HEK293 (cell line): ENCODE measurements at regions not wholly inside any gene's neighbourhood (a gene's known extent, or its start where the extent isn't known, plus 50 kb on each side); places are given as distances from the start of the nearest gene placed in this dataset.

ENCODE experiments used
- CTCF ChIA-PET: fragments of 350-600 bp; formaldehyde crosslinking; extraction: SDS; loops from one replicate; lab custom pipeline; 2021; ENCODE audit warnings: antibody characterized with exemption; lab: Yijun Ruan, JAX
- POLR2A ChIA-PET: fragments of 300-600 bp; formaldehyde crosslinking; extraction: SDS; loops from one replicate; lab custom pipeline; 2020; ENCODE audit warnings: antibody characterized with exemption, inconsistent platforms; lab: Yijun Ruan, JAX
- H3K27ac ChIP-seq: fragments of 200-500 bp; sonication (Bioruptor generic); 2 replicates; pipeline ENCODE4 v1.5.1; 2014; ENCODE audit warnings: low read depth, low read length, control low read depth, inconsistent platforms; ENCODE audit errors: extremely low read depth
- H3K36me3 ChIP-seq, 2 experiments: fragments of 200-500 bp in 1 of 2; sonication (Bioruptor generic) in 1 of 2; 1 replicate in 1 of 2; 2 replicates in 1 of 2; pipeline ENCODE4 v1.5.1; 2014 to 2017; ENCODE audit warnings: inconsistent platforms in 2 of 2, low read length in 2 of 2; ENCODE audit not compliant: control insufficient read depth in 2 of 2, insufficient read depth in 1 of 2
- H3K4me1 ChIP-seq: fragments of 200-500 bp; sonication (Bioruptor generic); 2 replicates; pipeline ENCODE4 v1.5.1; 2014; ENCODE audit warnings: mild to moderate bottlenecking, low read length, inconsistent platforms; ENCODE audit not compliant: control insufficient read depth, insufficient read depth
- H3K4me3 ChIP-seq: 2 replicates; pipeline ENCODE4 v1.5.1; 2011; ENCODE audit warnings: low read depth, mild to moderate bottlenecking, control low read depth, low read length, moderate library complexity
- H3K9me3 ChIP-seq: fragments of 200-500 bp; sonication (Bioruptor generic); 2 replicates; pipeline ENCODE4 v1.5.1; 2014; ENCODE audit warnings: low read depth, low read length, inconsistent platforms; ENCODE audit not compliant: control insufficient read depth, insufficient read depth
- HIC1 ChIP-seq: fragments of 450-650 bp; formaldehyde crosslinking; IDR thresholded peaks from 2 replicates; pipeline ENCODE4 v1.5.1; 2016; ENCODE audit warnings: missing biosample characterization, missing genetic modification characterization
- KLF7 ChIP-seq: fragments of 450-650 bp; formaldehyde crosslinking; IDR thresholded peaks from 2 replicates; pipeline ENCODE4 v1.5.1; 2016; ENCODE audit warnings: missing biosample characterization, missing genetic modification characterization, borderline replicate concordance
- PATZ1 ChIP-seq: fragments of 450-650 bp; formaldehyde crosslinking; IDR thresholded peaks from 2 replicates; pipeline ENCODE4 v1.5.1; 2016; ENCODE audit warnings: missing biosample characterization, missing genetic modification characterization
- REPIN1 ChIP-seq: fragments of 450-650 bp; formaldehyde crosslinking; IDR thresholded peaks from 2 replicates; pipeline ENCODE4 v1.5.1; 2017; ENCODE audit warnings: missing biosample characterization, missing genetic modification characterization, low read depth
- SETDB1 ChIP-seq: IDR thresholded peaks from one replicate; pipeline ENCODE4 v1.6.1; 2017; ENCODE audit warnings: mild to moderate bottlenecking, low read length, moderate library complexity, mixed read lengths; ENCODE audit not compliant: insufficient read length
- TCF7L2 ChIP-seq: IDR thresholded peaks from 2 replicates; pipeline ENCODE4 v1.6.1; 2011; ENCODE audit warnings: low read depth, mild to moderate bottlenecking, inconsistent platforms, low read length, moderate library complexity, borderline replicate concordance
- TRIM28 ChIP-seq: IDR thresholded peaks from 2 replicates; pipeline ENCODE4 v1.6.1; 2011; ENCODE audit warnings: low read length, control low read depth, borderline replicate concordance
- ZNF148 ChIP-seq: fragments of 450-650 bp; formaldehyde crosslinking; IDR thresholded peaks from 2 replicates; pipeline ENCODE4 v1.5.0; 2017; ENCODE audit warnings: missing biosample characterization, missing genetic modification characterization, borderline replicate concordance
- ZNF174 ChIP-seq: fragments of 450-650 bp; formaldehyde crosslinking; IDR thresholded peaks from 2 replicates; pipeline ENCODE4 v1.5.0; 2017; ENCODE audit warnings: missing biosample characterization, mild to moderate bottlenecking, missing genetic modification characterization
- ZNF223 ChIP-seq: fragments of 450-650 bp; formaldehyde crosslinking; IDR thresholded peaks from 2 replicates; pipeline ENCODE4 v1.5.1; 2016; ENCODE audit warnings: missing biosample characterization, missing genetic modification characterization
- ZNF266 ChIP-seq: fragments of 450-650 bp; formaldehyde crosslinking; IDR thresholded peaks from 2 replicates; pipeline ENCODE4 v1.5.1; 2016; ENCODE audit warnings: missing biosample characterization, missing genetic modification characterization, low read depth
- ZNF416 ChIP-seq: fragments of 450-650 bp; formaldehyde crosslinking; IDR thresholded peaks from 2 replicates; pipeline ENCODE4 v1.5.1; 2016; ENCODE audit warnings: missing biosample characterization, missing genetic modification characterization
- ZNF426 ChIP-seq: fragments of 450-650 bp; formaldehyde crosslinking; IDR thresholded peaks from 2 replicates; pipeline ENCODE4 v1.5.1; 2017; ENCODE audit warnings: missing biosample characterization, missing genetic modification characterization, mild to moderate bottlenecking, inconsistent platforms, moderate library complexity
- ZNF433 ChIP-seq: fragments of 450-650 bp; formaldehyde crosslinking; IDR thresholded peaks from 2 replicates; pipeline ENCODE4 v1.5.1; 2016; ENCODE audit warnings: missing biosample characterization, missing genetic modification characterization, low read depth
- ZNF473 ChIP-seq: fragments of 450-650 bp; formaldehyde crosslinking; IDR thresholded peaks from 2 replicates; pipeline ENCODE4 v1.5.1; 2017; ENCODE audit warnings: missing biosample characterization, missing genetic modification characterization
- ZNF510 ChIP-seq: fragments of 450-650 bp; formaldehyde crosslinking; IDR thresholded peaks from 2 replicates; pipeline ENCODE4 v1.5.1; 2018; ENCODE audit warnings: mild to moderate bottlenecking, missing genetic modification characterization, missing biosample characterization; ENCODE audit not compliant: insufficient replicate concordance
- ZNF548 ChIP-seq: fragments of 450-650 bp; formaldehyde crosslinking; IDR thresholded peaks from 2 replicates; pipeline ENCODE4 v1.5.1; 2016; ENCODE audit warnings: missing biosample characterization, missing genetic modification characterization
- ZNF571 ChIP-seq: fragments of 450-650 bp; formaldehyde crosslinking; IDR thresholded peaks from 2 replicates; pipeline ENCODE4 v1.5.0; 2017; ENCODE audit warnings: missing biosample characterization, missing genetic modification characterization
- ZNF624 ChIP-seq: fragments of 450-650 bp; formaldehyde crosslinking; IDR thresholded peaks from 2 replicates; pipeline ENCODE4 v1.5.1; 2017; ENCODE audit warnings: missing biosample characterization, missing genetic modification characterization
- TF ChIP-seq, protein P1 (sequence below): fragments of 450-650 bp; formaldehyde crosslinking; IDR thresholded peaks from 2 replicates; pipeline ENCODE4 v1.5.1; 2017; ENCODE audit warnings: missing biosample characterization, missing genetic modification characterization
- TF ChIP-seq, protein P2 (sequence below): fragments of 450-650 bp; IDR thresholded peaks from 2 replicates; pipeline ENCODE4 v1.5.1; 2018; ENCODE audit warnings: missing biosample characterization, missing genetic modification characterization

DNA sequence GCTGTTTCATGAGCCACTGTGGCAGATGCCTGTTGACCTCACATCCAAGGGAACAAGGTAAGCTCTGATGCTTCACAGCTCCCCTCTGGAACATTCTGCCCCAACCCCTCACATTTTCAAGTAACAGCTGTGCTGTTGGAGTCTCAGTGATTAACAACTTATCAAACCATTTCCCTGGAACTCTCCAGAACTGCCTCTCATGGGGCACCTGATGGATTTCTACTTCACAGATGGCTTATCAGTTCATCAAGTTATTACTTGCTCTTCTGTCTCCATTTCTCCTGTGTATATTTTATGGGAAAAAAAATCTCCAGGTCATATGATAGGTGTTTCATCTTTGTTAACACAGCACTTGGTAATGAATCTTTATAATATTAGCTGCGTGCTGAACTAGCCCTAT is 322.4 kb downstream of the MAN2A1 start:
- H3K9me3 ChIP-seq: no peaks in the 10 kb centered on the region
- POLR2A ChIA-PET: no interaction called here
- no peaks in the 10 kb centered on the region for H3K4me1 ChIP-seq
- no peak for TF ChIP-seq ZNF473 (tag by site-specific recombination)
- no peak overlapping the region for H3K4me3 ChIP-seq
- no peaks in the 10 kb centered on the region for H3K36me3 ChIP-seq
- CTCF ChIA-PET: no interaction called here
- no peak overlapping the region for H3K27ac ChIP-seq

- no peaks in the 10 kb centered on the region for H3K36me3 ChIP-seq
- no peaks in the 10 kb centered on the region for H3K4me1 ChIP-seq
- ChIA-PET POLR2A (no interaction called here), CTCF (interaction anchor here (0.5 kb wide), 1 partner anchor 41 kb away, joined by 3 read pairs; no protein-coding TSS in a partner anchor)
- no peaks in the 10 kb centered on the region for H3K9me3 ChIP-seq
- no peak overlapping the region for H3K27ac ChIP-seq
- TF ChIP-seq, protein P1, sequence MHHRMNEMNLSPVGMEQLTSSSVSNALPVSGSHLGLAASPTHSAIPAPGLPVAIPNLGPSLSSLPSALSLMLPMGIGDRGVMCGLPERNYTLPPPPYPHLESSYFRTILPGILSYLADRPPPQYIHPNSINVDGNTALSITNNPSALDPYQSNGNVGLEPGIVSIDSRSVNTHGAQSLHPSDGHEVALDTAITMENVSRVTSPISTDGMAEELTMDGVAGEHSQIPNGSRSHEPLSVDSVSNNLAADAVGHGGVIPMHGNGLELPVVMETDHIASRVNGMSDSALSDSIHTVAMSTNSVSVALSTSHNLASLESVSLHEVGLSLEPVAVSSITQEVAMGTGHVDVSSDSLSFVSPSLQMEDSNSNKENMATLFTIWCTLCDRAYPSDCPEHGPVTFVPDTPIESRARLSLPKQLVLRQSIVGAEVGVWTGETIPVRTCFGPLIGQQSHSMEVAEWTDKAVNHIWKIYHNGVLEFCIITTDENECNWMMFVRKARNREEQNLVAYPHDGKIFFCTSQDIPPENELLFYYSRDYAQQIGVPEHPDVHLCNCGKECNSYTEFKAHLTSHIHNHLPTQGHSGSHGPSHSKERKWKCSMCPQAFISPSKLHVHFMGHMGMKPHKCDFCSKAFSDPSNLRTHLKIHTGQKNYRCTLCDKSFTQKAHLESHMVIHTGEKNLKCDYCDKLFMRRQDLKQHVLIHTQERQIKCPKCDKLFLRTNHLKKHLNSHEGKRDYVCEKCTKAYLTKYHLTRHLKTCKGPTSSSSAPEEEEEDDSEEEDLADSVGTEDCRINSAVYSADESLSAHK: no peak
- TF ChIP-seq TRIM28 (no peak), ZNF571 (tag by site-specific recombination) (no peak), ZNF548 (tag by site-specific recombination) (no peak), ZNF426 (no peak), HIC1 (no peak), REPIN1 (tag by site-specific recombination) (no peak), KLF7 (tag by site-specific recombination) (no peak), ZNF148 (tag by site-specific recombination) (no peak), ZNF266 (tag by site-specific recombination) (no peak), ZNF223 (tag by site-specific recombination) (no peak), PATZ1 (tag by site-specific recombination) (no peak), ZNF416 (tag by site-specific recombination) (no peak), ZNF174 (tag by site-specific recombination) (no peak), ZNF433 (no peak), ZNF624 (tag by site-specific recombination) (no peak), ZNF510 (no peak), TCF7L2 (no peak), SETDB1 (no peak)
- TF ChIP-seq, protein P2, sequence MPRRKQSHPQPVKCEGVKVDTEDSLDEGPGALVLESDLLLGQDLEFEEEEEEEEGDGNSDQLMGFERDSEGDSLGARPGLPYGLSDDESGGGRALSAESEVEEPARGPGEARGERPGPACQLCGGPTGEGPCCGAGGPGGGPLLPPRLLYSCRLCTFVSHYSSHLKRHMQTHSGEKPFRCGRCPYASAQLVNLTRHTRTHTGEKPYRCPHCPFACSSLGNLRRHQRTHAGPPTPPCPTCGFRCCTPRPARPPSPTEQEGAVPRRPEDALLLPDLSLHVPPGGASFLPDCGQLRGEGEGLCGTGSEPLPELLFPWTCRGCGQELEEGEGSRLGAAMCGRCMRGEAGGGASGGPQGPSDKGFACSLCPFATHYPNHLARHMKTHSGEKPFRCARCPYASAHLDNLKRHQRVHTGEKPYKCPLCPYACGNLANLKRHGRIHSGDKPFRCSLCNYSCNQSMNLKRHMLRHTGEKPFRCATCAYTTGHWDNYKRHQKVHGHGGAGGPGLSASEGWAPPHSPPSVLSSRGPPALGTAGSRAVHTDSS (tag by site-specific recombination): no peak
- no peak overlapping the region for H3K4me3 ChIP-seq
Measured at GRCh38 chr5:110013017-110013416, 323.3 kb downstream of the MAN2A1 start.
